ENCODE measurements at regions not wholly inside any gene's neighbourhood (a gene's known extent, or its start where the extent isn't known, plus 50 kb on each side); places are given as distances from the start of the nearest gene placed in this dataset.

GRCh38 chr7:16004702-16005101 is 318.2 kb upstream of the MEOX2 start (continued):
- TF ChIP-seq ETS1 (IDR thresholded peaks at IDR 0.05) (no peak), ZNF462 (CRISPR knock-in tag; IDR thresholded peaks at IDR 0.05) (no peak), NANOG (IDR thresholded peaks at IDR 0.05; ENCODE audit: borderline replicate concordance) (no peak), ZNF331 (CRISPR knock-in tag; IDR thresholded peaks at IDR 0.05; ENCODE audit: low read depth) (no peak)

- Mint-ChIP-seq H3K4me1 (no peaks in the 10 kb centered on the region), H3K36me3 (ENCODE audit: low read depth) (no peaks in the 10 kb centered on the region), H3K27ac (no peak overlapping the region), H3K27me3 (ENCODE audit: insufficient read depth, low read depth, poor library complexity) (no peaks in the 10 kb centered on the region), H3K9me3 (no peaks in the 10 kb centered on the region), H3K4me3 (no peak overlapping the region)
- H3K9me2 ChIP-seq (ENCODE audit: insufficient read depth) = no peaks in the 10 kb centered on the region
- no peaks in the 10 kb centered on the region for H3K36me3 ChIP-seq (ENCODE audit: insufficient read depth)
- H3F3A ChIP-seq (replicated peaks; ENCODE audit: low read depth) = no peaks in the 10 kb centered on the region
- H3K4me2 ChIP-seq = no peak overlapping the region
- ATAC-seq (no peak), DNase-seq (ENCODE audit: low spot score) (no peak)
- H3K4me1 ChIP-seq (ENCODE audit: insufficient read depth) = no peaks in the 10 kb centered on the region
- no peaks in the 10 kb centered on the region for H4K20me1 ChIP-seq (replicated peaks; ENCODE audit: insufficient read depth)
- H3K79me2 ChIP-seq (replicated peaks; ENCODE audit: insufficient read depth) = no peaks in the 10 kb centered on the region
- TF ChIP-seq ZNF331 (CRISPR knock-in tag; IDR thresholded peaks at IDR 0.05; ENCODE audit: low read depth) (no peak), CREB1 (CRISPR knock-in tag; IDR thresholded peaks at IDR 0.05; ENCODE audit: low read depth) (no peak), EZH2 (IDR thresholded peaks at IDR 0.05; ENCODE audit: low read depth, unreplicated experiment) (no peak), REST (IDR thresholded peaks at IDR 0.05; ENCODE audit: unreplicated experiment) (no peak), JUNB (IDR thresholded peaks at IDR 0.05; ENCODE audit: unreplicated experiment) (no peak), NANOG (IDR thresholded peaks at IDR 0.05; ENCODE audit: borderline replicate concordance) (no peak), STAT1 (IDR thresholded peaks at IDR 0.05; ENCODE audit: unreplicated experiment) (no peak), POLR2AphosphoS5 (IDR thresholded peaks at IDR 0.05; ENCODE audit: low read depth) (no peak), EZH2phosphoT487 (IDR thresholded peaks at IDR 0.05; ENCODE audit: unreplicated experiment) (no peak), ZNF114 (CRISPR knock-in tag; IDR thresholded peaks at IDR 0.05) (no peak)
- no peak overlapping the region for H3K4me3 ChIP-seq
- H3K27me3 ChIP-seq (ENCODE audit: insufficient read depth) = no peaks in the 10 kb centered on the region
- no peak overlapping the region for H3K27ac ChIP-seq (ENCODE audit: low read depth)
- H2AFZ ChIP-seq = no peak overlapping the region
Observed at GRCh38 chr7:16001477-16001876, 315.0 kb upstream of the MEOX2 start.

Data from GM23338 (cell line).